GM12873 (cell line): ENCODE measurements at regions not wholly inside any gene's neighbourhood (a gene's known extent, or its start where the extent isn't known, plus 50 kb on each side); places are given as distances from the start of the nearest gene placed in this dataset.

Experiments
- CTCF ChIP-seq: IDR thresholded peaks from 2 replicates; pipeline ENCODE4 v1.5.1; 2012; ENCODE audit warnings: low read depth, mild to moderate bottlenecking, moderate library complexity, low read length, control low read depth; ENCODE audit not compliant: insufficient read depth; ENCODE audit errors: missing control alignments

- no peak for TF ChIP-seq CTCF
Measured at GRCh38 chr4:111028795-111029194, 405.9 kb upstream of the PITX2 start.

GRCh38 chr4:111031001-111031579 is 408.2 kb upstream of the PITX2 start:
- no peak for TF ChIP-seq CTCF

- no peak for TF ChIP-seq CTCF
Measured at GRCh38 chr4:111031596-111031995, 408.7 kb upstream of the PITX2 start.

GRCh38 chr4:111037591-111038360 is 414.9 kb upstream of the PITX2 start:
- TF ChIP-seq CTCF: no peak

- no peak for TF ChIP-seq CTCF
Measured at GRCh38 chr4:111040904-111041303, 418.0 kb upstream of the PITX2 start.

GRCh38 chr4:111043286-111043685 is 420.4 kb upstream of the PITX2 start:
- no peak for TF ChIP-seq CTCF

GRCh38 chr4:111045992-111046391 is 423.1 kb upstream of the PITX2 start:
- TF ChIP-seq CTCF: no peak
